DOHH2 (cell line): ENCODE measurements at regions not wholly inside any gene's neighbourhood (a gene's known extent, or its start where the extent isn't known, plus 50 kb on each side); places are given as distances from the start of the nearest gene placed in this dataset.

Experiments
- H3F3A ChIP-seq: fragments of 200-600 bp; sonication (generic), shearing (Covaris generic); 2 replicates; pipeline ENCODE4 v1.6.0; 2016; ENCODE audit warnings: antibody characterized with exemption, mild to moderate bottlenecking; ENCODE audit not compliant: control insufficient read depth, insufficient read depth
- H3K27ac ChIP-seq: fragments of 200-600 bp; sonication (generic); 2 replicates; pipeline ENCODE4 v1.5.1; 2014; ENCODE audit warnings: low read depth, mild to moderate bottlenecking, low read length, moderate library complexity
- H3K27me3 ChIP-seq: fragments of 200-600 bp; sonication (generic); 2 replicates; pipeline ENCODE4 v1.6.1; 2014; ENCODE audit warnings: mild to moderate bottlenecking, low read length, mixed read lengths; ENCODE audit not compliant: control insufficient read depth
- H3K36me3 ChIP-seq: fragments of 200-600 bp; sonication (generic); 2 replicates; pipeline ENCODE4 v1.6.1; 2014; ENCODE audit warnings: mild to moderate bottlenecking, low read length, moderate library complexity, mixed read lengths; ENCODE audit not compliant: control insufficient read depth
- H3K4me1 ChIP-seq: fragments of 200-600 bp; sonication (generic); 2 replicates; pipeline ENCODE4 v1.6.1; 2014; ENCODE audit warnings: mild to moderate bottlenecking, low read length, mixed read lengths; ENCODE audit not compliant: control insufficient read depth
- H3K4me2 ChIP-seq: fragments of 200-600 bp; sonication (generic); 2 replicates; pipeline ENCODE4 v1.6.0; 2014; ENCODE audit warnings: mild to moderate bottlenecking, low read length, moderate library complexity
- H3K4me3 ChIP-seq: fragments of 200-600 bp; sonication (generic); 2 replicates; pipeline ENCODE4 v1.5.1; 2014; ENCODE audit warnings: mild to moderate bottlenecking, low read length, mixed read lengths
- H3K79me2 ChIP-seq: fragments of 200-600 bp; sonication (generic); 2 replicates; pipeline ENCODE4 v1.6.1; 2014; ENCODE audit warnings: mild to moderate bottlenecking, low read length, mixed read lengths; ENCODE audit not compliant: control insufficient read depth
- H3K9me2 ChIP-seq: fragments of 200-600 bp; sonication (generic); replicated peaks from 2 replicates; pipeline ENCODE4 v1.6.1; 2014; ENCODE audit warnings: mild to moderate bottlenecking, low read length, mixed read lengths; ENCODE audit not compliant: control insufficient read depth
- H3K9me3 ChIP-seq: fragments of 200-600 bp; sonication (generic); 2 replicates; pipeline ENCODE4 v1.6.1; 2014; ENCODE audit warnings: antibody characterized with exemption, low read length, mixed read lengths; ENCODE audit not compliant: control insufficient read depth, insufficient read depth
- H4K20me1 ChIP-seq: fragments of 200-600 bp; sonication (generic); 2 replicates; pipeline ENCODE4 v1.6.0; 2014; ENCODE audit warnings: low read depth, mild to moderate bottlenecking, antibody characterized with exemption, low read length, moderate library complexity; ENCODE audit not compliant: control insufficient read depth, insufficient read depth
- CTCF ChIP-seq: fragments of 200-600 bp; sonication (generic); IDR thresholded peaks from one replicate; pipeline ENCODE4 v1.5.1; 2014; ENCODE audit warnings: antibody characterized with exemption, mild to moderate bottlenecking, low read depth, low read length; ENCODE audit not compliant: poor library complexity, severe bottlenecking
- EZH2phosphoT487 ChIP-seq: fragments of 200-600 bp; sonication (generic); IDR thresholded peaks from 2 replicates; pipeline ENCODE4 v1.6.1; 2017; ENCODE audit warnings: borderline replicate concordance, mild to moderate bottlenecking, antibody characterized with exemption, low read length, moderate library complexity, mixed read lengths

DNA sequence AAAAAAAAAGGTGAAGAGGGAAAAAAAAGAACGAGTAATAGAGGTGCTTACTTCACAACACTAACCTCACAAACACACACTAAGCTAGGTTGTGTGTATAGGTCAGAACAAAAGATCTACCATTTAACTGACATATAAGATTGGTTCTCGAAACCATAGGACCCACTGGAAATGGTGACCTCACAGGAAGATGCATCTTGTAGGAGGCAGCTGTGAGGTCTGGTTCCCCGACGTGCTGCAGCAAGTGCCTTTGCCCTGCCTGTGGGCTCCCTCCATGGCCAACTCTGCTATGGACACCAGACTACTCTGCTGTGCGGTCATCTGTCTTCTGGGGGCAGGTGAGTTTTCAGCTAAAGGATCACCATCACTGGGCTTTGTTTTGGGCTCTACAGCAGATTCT is 133.8 kb upstream of the PRSS1 start:
- no peaks in the 10 kb centered on the region for H3K9me2 ChIP-seq
- no peak overlapping the region for H3K4me2 ChIP-seq
- no peaks in the 10 kb centered on the region for H3K79me2 ChIP-seq
- TF ChIP-seq CTCF (no peak), EZH2phosphoT487 (no peak)
- H3F3A ChIP-seq = no peaks in the 10 kb centered on the region
- H3K4me1 ChIP-seq = no peaks in the 10 kb centered on the region
- peaks cover 48% of the 10 kb centered on the region for H3K27me3 ChIP-seq
- no peak overlapping the region for H3K4me3 ChIP-seq
- no peaks in the 10 kb centered on the region for H3K9me3 ChIP-seq
- no peaks in the 10 kb centered on the region for H3K36me3 ChIP-seq
- no peaks in the 10 kb centered on the region for H4K20me1 ChIP-seq
- no peak overlapping the region for H3K27ac ChIP-seq

- H3K9me3 ChIP-seq = no peaks in the 10 kb centered on the region
- H3K4me1 ChIP-seq = no peaks in the 10 kb centered on the region
- no peaks in the 10 kb centered on the region for H3F3A ChIP-seq
- H3K79me2 ChIP-seq = no peaks in the 10 kb centered on the region
- TF ChIP-seq EZH2phosphoT487 (no peak), CTCF (no peak)
- no peak overlapping the region for H3K4me2 ChIP-seq
- no peak overlapping the region for H3K4me3 ChIP-seq
- no peaks in the 10 kb centered on the region for H3K9me2 ChIP-seq
- no peak overlapping the region for H3K27ac ChIP-seq
- peaks cover 59% of the 10 kb centered on the region for H3K27me3 ChIP-seq
- no peaks in the 10 kb centered on the region for H4K20me1 ChIP-seq
- H3K36me3 ChIP-seq = no peaks in the 10 kb centered on the region
These were observed 135.2 kb upstream of the PRSS1 start for GRCh38 chr7:142614116-142614515.

DNA sequence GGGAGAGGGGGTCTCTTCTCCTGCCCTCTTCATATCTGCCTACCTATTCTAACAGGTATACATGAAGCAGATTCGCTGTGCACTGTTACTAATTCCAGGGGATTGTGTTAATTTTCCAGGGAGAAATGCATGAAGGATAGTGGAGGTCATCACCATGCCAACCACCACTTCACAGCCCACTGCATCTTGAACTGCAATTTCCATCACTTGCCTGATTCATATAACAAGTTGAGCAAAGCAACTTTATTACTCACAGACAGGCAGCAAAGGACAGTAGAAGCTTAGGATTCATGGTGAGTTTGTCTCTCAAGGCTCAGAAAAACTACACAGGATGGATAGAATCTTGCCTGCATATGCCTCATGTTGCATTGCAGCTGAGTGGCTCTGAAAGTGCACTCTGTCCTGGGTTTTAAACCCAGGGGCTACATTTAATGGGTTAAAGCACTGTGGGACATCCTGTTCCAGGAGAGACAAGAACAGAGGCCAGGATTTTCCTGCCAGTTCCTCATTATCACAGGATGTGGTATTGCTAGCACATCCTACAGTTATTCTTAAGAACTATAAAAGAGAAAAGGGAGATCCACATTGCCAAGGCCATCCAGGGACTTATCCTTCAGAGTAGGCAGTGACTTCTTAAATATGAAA is 136.9 kb upstream of the PRSS1 start:
- Histone ChIP-seq H3K9me2 (no peaks in the 10 kb centered on the region), H3K79me2 (no peaks in the 10 kb centered on the region), H3K27me3 (peaks cover 52% of the 10 kb centered on the region), H3K4me3 (no peak overlapping the region), H3K4me2 (no peak overlapping the region), H3F3A (no peaks in the 10 kb centered on the region), H3K36me3 (no peaks in the 10 kb centered on the region), H3K4me1 (no peaks in the 10 kb centered on the region), H3K27ac (no peak overlapping the region), H3K9me3 (no peaks in the 10 kb centered on the region), H4K20me1 (no peaks in the 10 kb centered on the region)
- TF ChIP-seq CTCF (no peak), EZH2phosphoT487 (no peak)
